Kidney epithelial cell (primary cell): ENCODE measurements at regions not wholly inside any gene's neighbourhood (a gene's known extent, or its start where the extent isn't known, plus 50 kb on each side); places are given as distances from the start of the nearest gene placed in this dataset.

Experiments
- DNase-seq: peaks from one replicate; pipeline ENCODE4 v3.0.0-alpha.2; 2010; ENCODE audit warnings: low read depth
- H3K27me3 ChIP-seq: 2 replicates; pipeline ENCODE4 v1.6.0; 2011; ENCODE audit warnings: low read length; ENCODE audit not compliant: control insufficient read depth, insufficient read depth
- H3K36me3 ChIP-seq: 2 replicates; pipeline ENCODE4 v1.5.1; 2011; ENCODE audit warnings: low read length; ENCODE audit not compliant: control insufficient read depth, insufficient read depth
- H3K4me3 ChIP-seq: 2 replicates; pipeline ENCODE4 v1.5.1; 2011; ENCODE audit warnings: low read depth, mild to moderate bottlenecking, control low read depth, low read length
- TF ChIP-seq, protein P1 (sequence below): IDR thresholded peaks from 2 replicates; pipeline ENCODE4 v1.5.1; 2011; ENCODE audit warnings: mild to moderate bottlenecking, moderate library complexity, low read length, control low read depth, inconsistent platforms; ENCODE audit not compliant: insufficient read depth, poor library complexity, severe bottlenecking

DNA sequence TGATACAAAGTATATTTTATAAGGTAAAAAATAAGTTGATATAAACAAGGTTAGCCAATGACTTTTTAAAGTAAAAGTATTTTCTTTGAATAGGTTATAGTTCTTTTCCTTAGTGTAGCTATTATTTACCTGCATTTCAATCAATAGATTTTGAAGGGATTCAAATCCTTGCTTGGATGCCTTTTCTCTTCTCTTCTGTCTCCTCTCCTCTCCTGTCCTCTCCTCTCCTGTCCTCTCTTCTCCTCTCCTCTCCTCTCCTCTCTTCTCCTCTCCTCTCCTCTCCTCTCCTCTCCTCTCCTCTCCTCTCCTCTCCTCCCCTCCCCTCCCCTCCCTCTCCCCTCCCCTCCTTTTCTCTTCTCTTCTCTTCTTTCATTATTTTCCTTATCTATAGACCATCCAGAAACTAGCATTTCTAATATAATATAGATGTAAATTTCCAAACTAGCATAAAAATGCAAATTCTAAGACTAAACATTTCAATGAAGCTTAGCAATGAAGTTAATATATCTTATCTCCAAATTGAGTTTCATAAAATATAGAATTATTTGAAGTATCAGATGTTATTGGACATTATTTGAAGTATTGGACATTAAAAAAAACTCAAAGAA is 60.5 kb upstream of the PRKCQ start:
- TF ChIP-seq, protein P1, sequence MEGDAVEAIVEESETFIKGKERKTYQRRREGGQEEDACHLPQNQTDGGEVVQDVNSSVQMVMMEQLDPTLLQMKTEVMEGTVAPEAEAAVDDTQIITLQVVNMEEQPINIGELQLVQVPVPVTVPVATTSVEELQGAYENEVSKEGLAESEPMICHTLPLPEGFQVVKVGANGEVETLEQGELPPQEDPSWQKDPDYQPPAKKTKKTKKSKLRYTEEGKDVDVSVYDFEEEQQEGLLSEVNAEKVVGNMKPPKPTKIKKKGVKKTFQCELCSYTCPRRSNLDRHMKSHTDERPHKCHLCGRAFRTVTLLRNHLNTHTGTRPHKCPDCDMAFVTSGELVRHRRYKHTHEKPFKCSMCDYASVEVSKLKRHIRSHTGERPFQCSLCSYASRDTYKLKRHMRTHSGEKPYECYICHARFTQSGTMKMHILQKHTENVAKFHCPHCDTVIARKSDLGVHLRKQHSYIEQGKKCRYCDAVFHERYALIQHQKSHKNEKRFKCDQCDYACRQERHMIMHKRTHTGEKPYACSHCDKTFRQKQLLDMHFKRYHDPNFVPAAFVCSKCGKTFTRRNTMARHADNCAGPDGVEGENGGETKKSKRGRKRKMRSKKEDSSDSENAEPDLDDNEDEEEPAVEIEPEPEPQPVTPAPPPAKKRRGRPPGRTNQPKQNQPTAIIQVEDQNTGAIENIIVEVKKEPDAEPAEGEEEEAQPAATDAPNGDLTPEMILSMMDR: no peak
- Histone ChIP-seq H3K27me3 (no peaks in the 10 kb centered on the region), H3K4me3 (no peak overlapping the region), H3K36me3 (no peaks in the 10 kb centered on the region)
- no peak for DNase-seq

DNA sequence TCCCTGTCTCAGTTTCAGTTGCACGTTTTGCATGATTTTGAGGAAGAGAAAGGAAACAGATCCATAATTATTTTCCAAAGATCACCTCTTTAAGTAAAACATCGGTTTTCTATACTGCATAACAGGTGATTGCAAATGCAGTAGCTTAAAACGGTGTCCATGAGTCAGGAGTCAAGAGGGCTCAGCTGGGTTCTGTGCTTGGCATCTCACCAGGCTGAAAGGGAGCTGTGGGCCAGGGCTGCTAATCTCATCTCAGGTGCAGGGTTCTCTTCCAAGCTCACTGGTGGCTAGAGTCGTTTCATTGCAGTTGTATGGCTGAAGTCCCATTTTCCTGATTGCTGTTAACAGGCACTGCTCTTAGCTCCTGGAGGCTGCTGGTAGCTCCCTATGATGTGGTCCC is 57.0 kb upstream of the PRKCQ start:
- DNase-seq: no peak
- no peaks in the 10 kb centered on the region for H3K36me3 ChIP-seq
- TF ChIP-seq, protein P1: no peak
- H3K4me3 ChIP-seq: no peak overlapping the region
- no peaks in the 10 kb centered on the region for H3K27me3 ChIP-seq

DNA sequence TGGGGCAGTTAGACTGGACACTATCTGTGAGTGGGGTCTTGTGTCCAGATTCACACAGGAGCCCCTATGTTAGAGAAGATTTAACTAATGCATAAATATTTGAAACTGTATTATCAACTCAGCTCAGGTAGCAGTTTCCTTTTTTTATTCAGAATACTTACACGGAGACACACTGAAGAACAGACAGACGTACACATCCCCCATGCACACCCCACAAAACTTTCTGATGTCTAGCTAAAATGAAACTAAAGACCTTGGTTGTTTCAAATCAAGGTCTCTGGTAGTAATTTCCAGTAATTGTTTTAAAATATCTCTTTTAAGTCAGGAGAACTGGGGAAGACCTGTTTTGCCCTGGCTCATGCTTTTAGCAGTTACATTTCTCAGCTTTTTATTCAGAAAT is 55.7 kb upstream of the PRKCQ start:
- Histone ChIP-seq H3K4me3 (no peak overlapping the region), H3K36me3 (no peaks in the 10 kb centered on the region), H3K27me3 (no peaks in the 10 kb centered on the region)
- DNase-seq: no peak
- TF ChIP-seq, protein P1: no peak
